22Rv1 (cell line): ENCODE measurements at regions not wholly inside any gene's neighbourhood (a gene's known extent, or its start where the extent isn't known, plus 50 kb on each side); places are given as distances from the start of the nearest gene placed in this dataset.

ENCODE experiments used
- CTCF ChIP-seq: fragments of 450-650 bp; IDR thresholded peaks from 2 replicates; pipeline ENCODE4 v1.5.1; 2017; ENCODE audit warnings: mild to moderate bottlenecking
- ZFX ChIP-seq: fragments of 450-650 bp; IDR thresholded peaks from 2 replicates; pipeline ENCODE4 v1.6.1; 2017; ENCODE audit warnings: antibody characterized with exemption, borderline replicate concordance

- TF ChIP-seq CTCF = no peak
- TF ChIP-seq ZFX = no peak
Observed at GRCh38 chrX:20519146-20519545, 252.4 kb upstream of the RPS6KA3 start.
